T-cell (primary cell): ENCODE measurements at regions not wholly inside any gene's neighbourhood (a gene's known extent, or its start where the extent isn't known, plus 50 kb on each side); places are given as distances from the start of the nearest gene placed in this dataset.

Experiments used
- ATAC-seq, 4 experiments: fragments of 200-7000 bp in 3 of 4; fragments of 150-1000 bp in 1 of 4; cut with Tn5 transposase; replicated peaks in 1 of 4; 1 replicate in 3 of 4; 2 replicates in 1 of 4; pipeline ENCODE4 v1.10.0; 2021; ENCODE audit warnings: moderate library complexity in 3 of 4, mild to moderate bottlenecking in 2 of 4, moderate number of reproducible peaks in 1 of 4
- CTCF ChIA-PET, 2 donors: fragments of 300-600 bp; sonication (Branson Sonifier 250); formaldehyde crosslinking; loops; one replicate each; lab custom pipeline; 2022; ENCODE audit warnings: antibody characterized with exemption in 2 of 2; lab: Charles Lee
- POLR2A ChIA-PET, 2 donors: fragments of 300-600 bp; sonication (Branson Sonifier 250); formaldehyde crosslinking; loops; one replicate each; lab custom pipeline; 2022; ENCODE audit warnings: antibody characterized with exemption in 2 of 2; lab: Charles Lee
- DNase-seq, 35 experiments: peaks; one replicate each; pipeline versions ENCODE4 v3.0.0 to v3.0.0-alpha.2; 2013 to 2023
- H3K27ac ChIP-seq: one replicate; pipeline ENCODE4 v1.5.1; 2013; ENCODE audit warnings: low read length
- H3K27me3 ChIP-seq, 2 experiments: replicated peaks in 1 of 2; 1 replicate in 1 of 2; 2 replicates in 1 of 2; pipeline versions ENCODE4 v1.6.1 to v1.7.0; 2013; ENCODE audit warnings: low read length in 1 of 2, mixed read lengths in 1 of 2; ENCODE audit not compliant: control insufficient read depth in 2 of 2, insufficient read depth in 2 of 2; ENCODE audit errors: extremely low read depth in 1 of 2
- H3K36me3 ChIP-seq, 2 donors: 1 replicate in 1 of 2; 2 replicates in 1 of 2; pipeline versions ENCODE4 v1.6.1 to v1.7.0; 2013; ENCODE audit warnings: low read length in 1 of 2; ENCODE audit not compliant: control insufficient read depth in 2 of 2, insufficient read depth in 1 of 2; ENCODE audit errors: extremely low read depth in 1 of 2
- H3K4me1 ChIP-seq, 2 experiments: 1 replicate in 1 of 2; 2 replicates in 1 of 2; pipeline versions ENCODE4 v1.6.1 to v1.7.0; 2013; ENCODE audit warnings: low read length in 2 of 2, mixed read lengths in 1 of 2; ENCODE audit not compliant: insufficient read depth in 2 of 2, control insufficient read depth in 1 of 2; ENCODE audit errors: extremely low read depth in 1 of 2
- H3K4me3 ChIP-seq, 2 donors: 1 replicate in 1 of 2; 2 replicates in 1 of 2; pipeline versions ENCODE4 v1.5.1 to v1.7.0; 2013; ENCODE audit warnings: mild to moderate bottlenecking in 2 of 2, low read length in 1 of 2, moderate library complexity in 1 of 2; ENCODE audit not compliant: control insufficient read depth in 1 of 2; ENCODE audit errors: extremely low read depth in 1 of 2
- H3K9me3 ChIP-seq: 2 replicates; pipeline ENCODE4 v1.7.0; 2013
- H3K27ac Mint-ChIP-seq, 2 donors: one replicate each; pipeline ENCODE4 v1.8.0; 2020 to 2021; ENCODE audit warnings: mild to moderate bottlenecking in 2 of 2, mixed read lengths in 2 of 2
- H3K27me3 Mint-ChIP-seq, 2 donors: one replicate each; pipeline ENCODE4 v1.8.0; 2021 to 2022; ENCODE audit warnings: mixed read lengths in 2 of 2
- H3K36me3 Mint-ChIP-seq: one replicate; pipeline ENCODE4 v1.8.0; 2021; ENCODE audit warnings: mixed read lengths
- H3K4me1 Mint-ChIP-seq, 3 donors: one replicate each; pipeline ENCODE4 v1.8.0; 2020 to 2022; ENCODE audit warnings: mixed read lengths in 3 of 3, mild to moderate bottlenecking in 1 of 3
- H3K4me3 Mint-ChIP-seq, 3 donors: one replicate each; pipeline ENCODE4 v1.8.0; 2020 to 2022; ENCODE audit warnings: mild to moderate bottlenecking in 3 of 3, mixed read lengths in 3 of 3, moderate library complexity in 3 of 3
- H3K9me3 Mint-ChIP-seq, 3 donors: one replicate each; pipeline ENCODE4 v1.8.0; 2020 to 2022; ENCODE audit warnings: mixed read lengths in 3 of 3
- WGBS: methylation state at CpG from one replicate; pipeline ENCODE4 v1.1.5; 2013; ENCODE audit warnings: missing lambda C conversion rate; ENCODE audit not compliant: insufficient coverage; 5-methylcytosine and 5-hydroxymethylcytosine counted together

- no peaks in the 10 kb centered on the region for H3K4me1 Mint-ChIP-seq
- H3K27me3 Mint-ChIP-seq: no peaks in the 10 kb centered on the region
- no peak for ATAC-seq
- POLR2A ChIA-PET: no interaction called here
- H3K36me3 Mint-ChIP-seq: no peaks in the 10 kb centered on the region
- no peak overlapping the region for H3K27ac Mint-ChIP-seq
- CTCF ChIA-PET: interaction anchor here in 1 of 2 donors (0.7 kb wide), 1 partner anchor 141 kb away, joined by 3 read pairs; no protein-coding TSS in a partner anchor
- Histone ChIP-seq H3K4me1 (no peaks in the 10 kb centered on the region), H3K9me3 (no peaks in the 10 kb centered on the region), H3K36me3 (no peaks in the 10 kb centered on the region), H3K27ac (no peak overlapping the region), H3K27me3 (no peaks in the 10 kb centered on the region), H3K4me3 (no peak overlapping the region)
- peaks cover 0 to 9% (median 6%) of the 10 kb centered on the region in 3 donors for H3K9me3 Mint-ChIP-seq
- WGBS: 80% methylated on average over 2 of the region's 4 CpGs
- DNase-seq: no peak
- H3K4me3 Mint-ChIP-seq: no peak overlapping the region
Observed at GRCh38 chr7:113483657-113484056, 365.3 kb upstream of the SMIM30 start.

- Mint-ChIP-seq H3K27ac (no peak overlapping the region), H3K27me3 (no peaks in the 10 kb centered on the region), H3K36me3 (no peaks in the 10 kb centered on the region), H3K4me3 (no peak overlapping the region), H3K4me1 (no peaks in the 10 kb centered on the region), H3K9me3 (peaks cover 5 to 11% (median 7%) of the 10 kb centered on the region in 3 donors)
- no peaks in the 10 kb centered on the region for H3K27me3 ChIP-seq
- H3K9me3 ChIP-seq: no peaks in the 10 kb centered on the region
- no peak for ATAC-seq
- POLR2A ChIA-PET: no interaction called here
- no peak overlapping the region for H3K27ac ChIP-seq
- WGBS: 60% methylated on average over 2 of the region's 3 CpGs
- no peaks in the 10 kb centered on the region for H3K4me1 ChIP-seq
- DNase-seq: no peak
- H3K36me3 ChIP-seq: no peaks in the 10 kb centered on the region
- CTCF ChIA-PET: no interaction called here
- H3K4me3 ChIP-seq: no peak overlapping the region
Observed at GRCh38 chr7:113480537-113480936, 362.2 kb upstream of the SMIM30 start.

- Mint-ChIP-seq H3K4me3 (no peak overlapping the region), H3K36me3 (no peaks in the 10 kb centered on the region), H3K4me1 (no peaks in the 10 kb centered on the region), H3K27ac (no peak overlapping the region), H3K27me3 (no peaks in the 10 kb centered on the region), H3K9me3 (peaks cover 0 to 10% (median 10%) of the 10 kb centered on the region in 3 donors)
- ChIA-PET POLR2A (no interaction called here), CTCF (no interaction called here)
- Histone ChIP-seq H3K4me3 (no peak overlapping the region), H3K9me3 (no peaks in the 10 kb centered on the region), H3K27me3 (no peaks in the 10 kb centered on the region), H3K27ac (no peak overlapping the region), H3K4me1 (no peaks in the 10 kb centered on the region), H3K36me3 (no peaks in the 10 kb centered on the region)
- DNase-seq (no peak), ATAC-seq (no peak)
- WGBS: 86% methylated on average over 2 of the region's 3 CpGs
Observed at GRCh38 chr7:113464096-113464855, 345.9 kb upstream of the SMIM30 start.

DNA sequence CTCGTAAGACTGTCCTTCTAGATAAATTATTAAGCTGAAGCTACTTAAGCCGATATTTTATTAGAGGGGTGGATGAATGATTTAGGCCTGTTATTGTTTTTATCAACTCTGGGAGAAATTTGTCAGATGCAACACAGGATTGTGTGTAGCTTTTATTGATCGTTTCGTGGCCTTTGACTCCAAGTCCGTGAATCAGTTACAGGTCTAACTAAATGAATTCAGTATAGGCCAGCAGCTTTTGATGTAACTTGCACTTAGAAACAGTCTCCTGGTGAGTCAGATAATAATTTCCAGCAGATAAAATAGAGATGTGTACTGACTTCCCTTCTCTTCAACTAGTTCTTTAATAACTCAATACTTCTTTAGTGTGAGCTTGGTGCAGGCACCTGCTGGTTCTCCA is 341.7 kb upstream of the SMIM30 start:
- no peak overlapping the region for H3K4me3 ChIP-seq
- no peaks in the 10 kb centered on the region for H3K4me1 ChIP-seq
- no peaks in the 10 kb centered on the region for H3K4me1 Mint-ChIP-seq
- no peaks in the 10 kb centered on the region for H3K36me3 ChIP-seq
- H3K4me3 Mint-ChIP-seq: no peak overlapping the region
- POLR2A ChIA-PET: interaction anchor here in 1 of 2 donors (0.6 kb wide), 1 partner anchor 282 kb away, joined by 3 read pairs; no protein-coding TSS in a partner anchor
- H3K9me3 Mint-ChIP-seq: peaks cover 0 to 10% (median 0%) of the 10 kb centered on the region in 3 donors
- CTCF ChIA-PET: interaction anchor here in 1 of 2 donors (0.5 kb wide), 1 partner anchor 22 kb away, joined by 4 read pairs; no protein-coding TSS in a partner anchor
- ATAC-seq: no peak
- H3K36me3 Mint-ChIP-seq: no peaks in the 10 kb centered on the region
- WGBS: 76% methylated on average over 3 of the region's 5 CpGs
- H3K27ac Mint-ChIP-seq: no peak overlapping the region
- H3K27me3 ChIP-seq: no peaks in the 10 kb centered on the region
- H3K27ac ChIP-seq: no peak overlapping the region
- no peak for DNase-seq
- no peaks in the 10 kb centered on the region for H3K27me3 Mint-ChIP-seq
- H3K9me3 ChIP-seq: no peaks in the 10 kb centered on the region

DNA sequence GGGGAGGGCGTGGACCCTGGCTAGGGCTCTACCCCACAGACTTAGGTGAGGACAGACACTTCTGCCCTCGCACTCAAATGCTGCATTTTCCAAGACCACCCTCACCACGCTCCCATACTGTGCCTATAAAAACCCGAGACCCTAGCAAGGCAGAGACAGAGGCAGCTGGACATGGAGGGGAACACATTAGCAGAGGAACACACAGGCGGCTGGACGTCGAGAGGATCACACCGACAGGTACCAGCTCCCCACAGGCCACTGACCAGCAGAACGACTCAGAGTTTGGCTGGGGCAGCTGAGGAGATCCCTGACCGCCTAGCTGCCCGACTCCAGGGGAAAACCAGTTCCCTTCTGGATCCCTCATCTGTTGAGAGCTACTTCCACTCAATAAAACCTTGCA is 338.2 kb upstream of the SMIM30 start:
- no peak overlapping the region for H3K4me3 ChIP-seq
- Mint-ChIP-seq H3K4me1 (no peaks in the 10 kb centered on the region), H3K36me3 (no peaks in the 10 kb centered on the region), H3K9me3 (no peaks in the 10 kb centered on the region), H3K27me3 (no peaks in the 10 kb centered on the region), H3K4me3 (no peak overlapping the region), H3K27ac (no peak overlapping the region)
- ChIA-PET CTCF (no interaction called here), POLR2A (no interaction called here)
- H3K27ac ChIP-seq: no peak overlapping the region
- ATAC-seq (no peak), DNase-seq (no peak)
- 82% methylated on average over 9 of the region's 11 CpGs for WGBS
- no peaks in the 10 kb centered on the region for H3K36me3 ChIP-seq
- H3K4me1 ChIP-seq: no peaks in the 10 kb centered on the region
- H3K27me3 ChIP-seq: no peaks in the 10 kb centered on the region
- H3K9me3 ChIP-seq: no peaks in the 10 kb centered on the region

DNA sequence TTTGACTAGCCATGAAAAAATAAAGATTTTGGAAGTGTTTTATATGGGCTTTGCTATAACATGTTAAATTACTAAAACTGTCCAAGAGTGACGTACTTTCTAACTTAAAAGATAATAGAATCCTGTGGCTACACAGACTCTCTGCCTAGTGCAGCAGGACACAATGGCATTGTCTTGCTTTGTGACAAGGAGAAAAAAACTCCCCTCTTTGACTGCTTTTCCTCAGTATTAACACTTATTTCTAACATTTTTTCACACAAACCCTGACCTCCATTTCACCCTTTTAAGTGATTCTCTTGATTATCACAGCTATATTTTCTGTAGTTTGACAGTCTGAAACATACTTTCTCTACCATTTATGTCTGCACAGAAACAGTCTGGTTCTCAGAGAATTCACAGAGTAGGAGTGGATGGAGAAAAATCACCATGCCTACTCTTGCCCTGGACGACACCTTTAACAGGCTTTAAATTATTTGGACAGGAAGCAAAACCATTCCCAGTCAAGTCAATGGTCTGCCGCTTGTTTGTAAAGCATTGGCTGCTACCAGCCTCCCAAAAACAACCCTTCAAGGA is 336.3 kb upstream of the SMIM30 start:
- no peak for ATAC-seq
- Mint-ChIP-seq H3K4me1 (no peaks in the 10 kb centered on the region), H3K4me3 (no peak overlapping the region), H3K27ac (no peak overlapping the region), H3K27me3 (no peaks in the 10 kb centered on the region), H3K9me3 (no peaks in the 10 kb centered on the region), H3K36me3 (no peaks in the 10 kb centered on the region)
- ChIA-PET CTCF (no interaction called here), POLR2A (no interaction called here)
- Histone ChIP-seq H3K4me3 (no peak overlapping the region), H3K27ac (no peak overlapping the region), H3K36me3 (no peaks in the 10 kb centered on the region), H3K4me1 (no peaks in the 10 kb centered on the region), H3K9me3 (no peaks in the 10 kb centered on the region), H3K27me3 (no peaks in the 10 kb centered on the region)
- WGBS: no CpG with 5 or more reads among the region's 3 CpGs
- DNase-seq: no peak
